ENCODE measurements at regions not wholly inside any gene's neighbourhood (a gene's known extent, or its start where the extent isn't known, plus 50 kb on each side); places are given as distances from the start of the nearest gene placed in this dataset.
"Not testable (repeated sequence)": the region's sequence is repeated elsewhere in the genome, so short reads cannot be mapped to it uniquely, and the experiment has no call there.

DNA sequence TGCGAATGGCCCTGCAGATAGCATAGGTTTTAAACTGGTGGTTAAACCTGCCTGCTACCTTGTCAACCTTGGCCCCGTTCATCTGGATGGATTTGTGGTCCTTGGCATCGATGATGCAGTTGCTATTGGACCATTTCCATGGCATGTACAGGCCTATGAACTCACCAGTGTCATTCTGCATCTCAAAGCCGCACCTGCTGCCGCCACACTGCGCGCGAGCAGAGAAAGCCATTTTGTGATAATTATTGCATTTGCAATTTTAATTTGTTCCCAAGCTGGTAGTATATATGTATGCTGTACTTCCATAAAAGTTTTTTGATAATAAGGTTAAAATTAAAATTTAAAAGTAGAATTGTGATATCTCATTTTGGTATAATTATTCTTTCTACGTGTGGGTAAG lies 94.8 kb upstream of the UXS1 start:
- DNase-seq, result no peak

DNA sequence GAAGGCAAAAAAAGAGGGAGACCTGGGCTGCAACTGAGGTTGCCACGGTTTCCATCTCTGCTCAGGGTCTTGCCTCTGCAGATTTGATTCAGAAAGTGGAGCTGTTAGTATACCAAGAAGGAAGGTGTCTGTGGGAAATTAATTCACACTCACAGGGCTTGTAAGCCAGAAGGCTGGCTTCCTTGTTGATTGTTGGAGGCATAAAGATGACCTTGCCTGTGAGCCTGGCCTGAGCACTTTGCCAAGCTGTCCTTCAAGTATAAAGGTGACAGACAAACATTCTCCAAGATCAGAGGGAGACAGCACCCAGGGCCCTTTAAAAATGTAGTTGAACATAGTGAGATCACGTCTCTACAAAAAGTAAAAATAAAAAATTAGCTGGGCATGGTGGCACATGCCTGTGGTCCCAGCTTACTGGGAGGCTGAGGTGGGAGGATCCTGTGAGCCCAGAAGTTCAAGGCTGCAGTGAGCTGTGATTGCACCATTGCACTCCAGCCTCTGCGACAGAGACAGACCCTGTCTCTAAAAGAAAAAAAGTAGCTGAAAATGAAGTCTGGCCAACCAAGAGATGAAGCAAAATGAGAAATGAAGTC lies 91.2 kb upstream of the UXS1 start:
- no peak for DNase-seq

DNA sequence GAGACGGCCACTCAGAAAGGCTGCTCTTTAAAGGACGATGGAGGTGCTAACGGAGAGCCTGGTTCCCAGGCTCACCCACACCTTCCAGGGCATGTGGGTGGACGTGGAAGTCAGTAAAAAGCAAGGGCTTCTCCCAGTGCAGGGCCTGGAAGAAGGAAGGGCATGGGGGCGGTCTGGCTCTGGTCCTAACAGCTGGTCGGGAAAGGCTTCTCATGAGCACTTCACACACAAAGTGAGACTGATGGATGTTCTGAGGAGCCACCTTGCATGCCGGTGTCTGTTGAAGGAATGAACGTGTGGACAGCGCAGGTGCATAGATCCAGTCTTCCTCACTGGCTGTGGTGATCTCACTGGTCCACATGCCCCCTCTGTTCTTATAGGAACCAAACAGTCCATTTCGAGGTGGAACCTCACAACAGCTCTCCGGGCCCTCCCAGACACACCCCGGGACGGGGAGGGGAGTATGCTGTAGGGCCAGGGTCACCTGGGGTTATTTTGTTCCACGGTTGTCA lies 90.6 kb upstream of the UXS1 start:
- no peak for DNase-seq

DNA sequence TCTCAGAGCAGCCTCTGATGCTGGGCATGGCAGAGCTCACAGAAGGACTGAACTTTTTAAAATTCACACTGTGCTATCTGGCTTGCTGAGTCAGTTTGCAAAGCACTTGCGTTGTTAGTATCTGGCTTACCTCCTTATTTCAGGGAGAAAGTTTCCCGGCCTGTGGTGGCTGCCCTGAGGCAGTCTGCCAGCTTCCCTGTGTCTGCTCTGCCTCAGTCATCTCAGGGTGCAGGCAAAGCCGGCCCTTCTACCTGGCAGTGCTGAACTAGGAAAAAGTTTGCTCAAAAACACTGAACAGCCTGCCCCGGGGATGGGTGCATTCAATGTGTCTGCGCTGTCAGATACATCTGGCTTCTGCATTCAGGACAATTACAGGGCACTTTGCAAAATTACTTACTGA lies 90.2 kb upstream of the UXS1 start:
- no peak for DNase-seq

DNA sequence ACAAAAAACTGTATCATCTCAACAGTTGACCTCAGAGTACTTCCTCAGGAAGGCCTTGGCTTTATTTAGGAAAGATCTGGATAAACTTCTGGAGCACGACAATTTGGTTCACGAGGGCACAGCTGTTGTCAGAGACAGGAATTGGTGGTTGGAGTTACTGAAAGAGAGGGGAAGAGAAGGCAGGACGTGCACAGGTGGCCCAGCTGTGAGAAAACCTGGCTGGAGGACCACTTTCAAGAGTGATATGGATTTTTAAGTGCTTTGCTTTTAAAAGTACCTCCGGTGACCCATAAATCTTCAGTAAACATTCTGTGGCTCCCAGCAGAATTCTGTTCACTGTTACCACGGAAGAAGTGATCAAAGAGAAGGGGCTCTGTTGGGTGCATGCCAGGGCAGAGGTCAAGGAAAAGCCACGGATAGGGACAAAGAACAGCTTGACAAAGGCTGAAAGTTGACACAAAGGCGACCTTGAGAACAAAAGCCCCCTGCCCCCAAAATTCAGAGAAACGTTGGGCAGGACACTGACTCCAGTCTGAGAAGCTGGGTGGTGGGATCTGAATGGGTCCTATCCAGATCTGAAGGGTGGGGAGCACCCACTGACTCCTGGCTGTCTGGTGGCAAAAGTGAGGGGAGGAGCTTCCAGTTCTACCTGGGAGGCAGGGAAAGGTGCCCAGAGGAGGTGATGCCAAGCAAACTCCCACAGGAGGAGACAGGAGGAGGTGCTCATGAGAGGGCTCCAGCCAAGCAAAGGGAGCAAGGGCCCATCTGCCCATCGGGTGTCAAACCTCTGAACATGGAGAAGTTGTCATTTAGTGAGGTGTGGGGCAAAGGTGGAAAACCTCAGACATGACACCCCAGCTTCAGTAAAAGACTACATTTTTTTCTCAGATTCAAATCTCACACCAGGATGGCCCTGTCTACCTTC lies 89.4 kb upstream of the UXS1 start:
- not testable (repeated sequence) for DNase-seq

DNA sequence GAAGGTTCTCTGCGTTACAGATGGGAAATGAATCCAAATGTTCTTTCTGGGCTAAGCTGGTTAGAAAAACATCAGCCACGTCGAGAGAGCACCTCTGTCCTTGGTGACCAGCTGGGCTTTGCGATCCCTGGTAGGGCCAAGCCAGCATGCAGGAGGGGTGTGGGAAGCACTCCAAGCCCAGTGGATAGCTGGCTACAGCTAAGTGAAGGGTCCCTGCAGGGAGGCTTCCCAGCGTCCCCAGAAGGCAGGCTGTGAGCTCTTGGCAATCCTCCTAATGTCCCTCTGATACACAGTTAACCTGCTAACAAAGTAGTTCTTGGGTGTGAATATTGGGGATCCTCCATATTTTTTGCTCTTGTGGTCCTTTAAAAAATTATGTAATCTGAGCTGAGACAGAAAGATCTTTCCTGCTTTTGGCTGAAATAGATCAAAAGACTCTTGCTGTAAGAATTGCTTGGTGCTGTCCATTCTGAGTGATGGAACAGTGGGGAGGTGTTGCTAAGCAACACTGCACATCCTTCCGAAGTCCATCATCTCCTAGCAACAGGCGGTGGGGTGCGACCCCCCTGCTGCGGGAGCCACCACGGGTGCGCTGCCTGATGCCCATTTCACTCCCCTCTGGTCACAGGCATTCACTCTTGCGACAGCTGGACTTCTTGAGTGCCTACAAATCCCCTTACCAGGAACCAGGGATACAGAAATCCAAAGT lies 88.5 kb upstream of the UXS1 start:
- no peak for DNase-seq

DNA sequence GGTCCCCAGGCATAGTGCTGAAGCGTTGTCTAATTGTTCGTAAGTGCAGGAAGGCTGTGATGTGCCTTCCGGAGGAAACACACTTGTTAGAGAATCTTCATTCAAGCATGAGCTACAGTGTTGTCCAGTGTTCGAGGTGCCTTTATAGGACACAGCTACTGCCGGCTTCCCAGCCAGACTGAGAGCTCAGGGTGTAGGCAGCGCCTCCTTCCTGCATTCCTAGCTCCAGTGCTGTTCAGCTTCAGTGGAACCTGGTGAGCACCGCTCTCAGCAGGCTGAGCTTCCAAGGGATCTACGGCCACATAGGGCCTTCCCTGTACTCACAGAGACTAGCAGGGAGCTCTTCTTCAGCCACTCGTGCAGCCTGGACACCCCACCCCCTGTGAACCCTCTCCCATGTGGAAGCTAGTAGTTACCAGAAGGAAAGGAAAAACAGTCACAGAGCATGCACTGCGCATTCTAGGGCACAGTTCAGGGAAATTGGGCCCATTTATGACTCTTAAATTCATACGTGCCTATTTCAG lies 87.9 kb upstream of the UXS1 start:
- DNase-seq, result not testable (repeated sequence)

DNA sequence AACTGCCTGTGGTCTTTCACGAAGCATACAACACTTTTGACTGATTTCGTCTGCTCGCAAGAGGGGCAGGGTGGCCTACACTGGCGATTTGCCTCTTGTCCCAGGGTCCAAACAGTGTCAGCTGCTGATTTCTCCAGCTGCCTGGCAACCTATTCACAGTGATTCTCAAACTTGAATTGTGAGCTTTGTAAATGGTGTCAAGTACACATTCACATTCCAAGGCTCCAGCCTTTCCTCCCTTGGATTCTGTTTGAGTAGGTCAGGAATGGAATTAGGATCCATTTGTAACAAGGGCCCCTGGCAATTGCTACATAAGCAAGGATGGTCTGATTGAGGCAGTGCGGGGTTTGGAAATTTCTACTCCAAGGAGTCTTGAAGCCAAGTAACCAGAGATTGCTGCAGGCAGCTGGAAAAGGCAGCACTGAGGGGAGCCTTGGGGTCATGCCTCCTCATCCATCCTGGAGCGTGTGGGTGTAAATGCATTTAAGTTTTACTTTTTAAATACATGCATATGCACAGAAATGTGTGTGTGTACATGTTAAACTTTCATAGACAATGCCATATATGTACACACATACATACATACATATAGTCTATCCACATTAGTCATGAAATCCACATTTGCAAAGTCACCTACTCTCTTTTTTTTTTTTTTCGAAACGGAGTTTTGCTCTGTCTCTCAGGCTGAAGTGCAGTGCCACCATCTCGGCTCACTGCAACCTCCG lies 86.8 kb upstream of the UXS1 start:
- DNase-seq, result no peak

DNA sequence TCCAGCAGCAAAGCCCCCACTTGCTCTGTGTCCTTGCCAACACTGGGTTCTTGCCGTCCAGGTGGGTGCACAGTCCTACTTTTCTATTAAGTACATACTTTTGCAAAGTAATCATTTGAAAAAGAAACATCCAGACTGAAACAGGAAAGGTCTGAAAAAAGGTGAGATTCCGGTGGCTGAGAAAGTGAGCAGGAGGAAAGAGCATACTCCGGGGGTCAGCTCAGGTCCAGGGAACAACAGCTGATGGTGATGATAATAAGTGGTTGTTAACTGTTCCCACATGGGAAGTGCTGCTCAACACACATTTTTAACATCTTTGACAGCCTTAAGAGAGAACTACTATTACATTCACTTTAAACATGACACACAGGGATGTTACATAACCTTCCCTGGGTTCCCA lies 86.1 kb upstream of the UXS1 start:
- no peak for DNase-seq

DNA sequence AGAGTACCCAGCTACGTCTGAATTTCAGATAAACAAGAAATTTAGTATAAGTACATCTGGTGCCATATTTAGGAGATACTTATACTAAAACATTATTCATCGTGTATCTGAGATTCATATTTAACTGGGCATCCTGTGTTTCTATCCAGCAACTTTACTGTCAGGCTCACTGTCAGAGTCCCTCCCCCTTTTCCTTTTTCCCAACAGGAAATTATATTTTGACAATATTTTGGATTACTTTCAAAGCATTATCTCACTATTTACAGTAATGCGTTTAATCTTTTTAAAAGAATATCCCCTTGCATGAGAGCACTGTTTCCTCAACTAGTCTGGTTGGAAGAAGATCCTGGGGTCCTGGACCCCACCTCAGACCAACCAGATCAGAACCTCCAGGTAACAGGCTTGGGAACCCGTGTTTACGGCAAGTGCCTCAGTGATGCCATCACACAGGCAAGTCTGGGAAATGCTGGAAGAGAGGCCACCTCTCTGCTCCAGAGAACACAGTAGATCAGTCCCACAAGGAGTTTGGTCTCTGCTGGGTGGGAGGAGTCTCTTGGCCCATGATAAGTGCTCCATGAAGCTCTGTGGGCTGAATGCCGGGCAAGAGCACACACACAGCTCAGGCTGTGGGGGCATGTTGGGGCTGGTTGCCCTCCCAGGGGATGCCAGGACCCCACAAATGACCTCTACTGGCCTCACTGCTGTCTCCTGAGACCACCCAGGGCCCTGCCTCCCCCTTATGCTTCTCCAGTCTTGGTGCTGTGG lies 84.2 kb upstream of the UXS1 start:
- no peak for DNase-seq

DNA sequence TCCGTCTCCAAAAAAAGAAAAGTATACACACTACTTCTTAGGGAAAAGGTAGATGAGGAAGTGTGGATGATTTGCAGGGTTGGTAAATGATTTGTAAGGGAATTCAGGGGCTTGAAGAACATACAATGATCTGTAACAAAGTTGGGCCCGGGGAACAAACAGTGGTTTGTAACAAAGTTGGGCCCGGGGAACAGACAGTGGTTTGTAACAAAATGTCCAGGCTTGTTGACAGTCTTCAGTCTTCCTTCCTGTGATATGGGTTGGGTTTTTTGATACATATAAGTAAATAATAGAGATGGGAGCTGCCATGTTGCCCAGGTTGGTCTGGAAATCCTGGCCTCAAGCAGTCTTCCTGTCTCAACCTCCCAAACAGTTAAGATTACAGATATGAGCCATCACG lies 83.3 kb upstream of the UXS1 start:
- DNase-seq, result no peak

DNA sequence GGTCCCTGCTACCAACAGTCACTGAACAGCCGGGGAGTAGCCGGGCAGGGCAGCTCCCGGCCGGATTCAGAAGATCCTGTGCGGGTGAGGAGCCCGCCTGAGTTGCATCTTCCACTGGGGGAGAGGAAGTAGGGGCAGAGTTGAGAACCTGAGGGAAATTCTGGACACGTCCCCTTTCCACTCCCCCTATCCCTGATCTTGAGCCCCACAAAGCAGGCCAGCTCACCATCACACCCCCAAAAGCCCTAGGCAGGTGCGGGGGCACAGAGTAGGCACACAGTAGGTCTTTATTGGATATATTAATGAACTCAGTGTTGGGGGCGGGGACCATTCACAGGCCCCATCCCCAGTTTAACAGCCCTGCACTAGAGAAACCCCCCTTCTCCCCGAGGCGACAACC lies 81.9 kb upstream of the UXS1 start:
- DNase-seq, result no peak

DNA sequence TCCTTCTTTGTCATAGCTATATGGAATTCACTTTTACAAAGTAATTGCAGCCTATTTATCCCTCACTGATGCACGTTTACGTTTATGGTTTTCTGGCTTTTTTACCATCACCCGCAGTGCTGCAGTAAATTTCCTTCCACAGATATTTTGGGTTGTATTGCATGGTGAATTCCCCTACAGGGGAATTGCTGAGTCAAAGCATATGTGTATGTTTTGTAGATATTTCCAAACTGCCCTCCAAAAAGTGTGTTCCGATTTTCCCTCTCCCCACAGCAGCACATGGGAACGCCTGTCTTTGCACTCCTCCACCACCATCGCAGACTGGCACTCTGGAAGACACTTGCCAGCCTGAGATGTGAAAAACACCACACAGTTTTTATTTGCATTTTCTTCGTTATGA lies 80.6 kb upstream of the UXS1 start:
- no peak for DNase-seq

DNA sequence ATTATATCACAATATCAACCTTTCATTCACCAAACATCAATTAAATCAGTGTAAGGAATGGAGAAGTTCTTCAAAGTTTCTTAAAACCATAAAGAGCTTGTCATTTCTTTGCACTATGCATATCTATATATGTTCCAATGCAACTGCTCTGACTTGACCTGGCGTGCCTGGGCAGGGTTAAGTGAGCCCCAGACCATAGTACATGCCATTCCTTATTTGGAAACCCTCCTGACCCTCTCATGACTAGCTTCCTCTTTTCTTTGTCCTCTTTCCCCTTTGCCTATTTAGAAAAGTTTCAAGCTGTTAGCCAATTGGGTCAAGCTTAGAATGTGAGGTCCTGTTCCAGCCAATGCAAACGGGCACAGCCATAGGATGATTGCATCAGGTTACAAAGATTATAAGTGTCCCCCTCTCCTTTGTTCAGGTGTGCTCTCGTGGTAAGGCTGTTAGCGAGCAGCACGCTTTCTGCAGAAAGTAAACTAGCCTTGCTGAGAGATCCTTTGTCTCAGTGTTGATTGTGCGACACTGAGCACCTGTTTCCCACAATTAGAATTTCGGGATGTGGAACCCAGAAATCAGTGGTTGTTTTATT lies 78.2 kb upstream of the UXS1 start:
- DNase-seq, result no peak

DNA sequence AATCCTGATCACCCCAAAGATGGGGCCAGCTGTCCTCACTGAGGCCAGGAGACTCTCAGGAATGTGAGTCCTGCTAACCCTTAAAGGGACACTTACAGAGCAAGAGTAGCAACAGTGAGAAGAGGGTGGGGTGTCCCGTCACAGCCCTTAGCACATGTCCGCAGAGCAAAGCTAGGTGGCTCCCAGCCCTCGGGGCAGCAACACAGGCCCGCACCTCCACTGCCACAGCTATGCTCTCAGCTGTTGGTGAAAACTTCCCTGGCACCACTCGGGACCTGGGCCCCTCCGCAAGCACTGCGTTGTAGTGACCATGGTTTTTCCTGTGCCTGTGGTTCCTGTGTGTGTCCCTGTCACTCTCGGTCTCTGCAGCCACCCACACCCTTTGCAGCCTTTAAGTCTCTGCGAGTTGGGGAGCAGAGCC lies 76.4 kb upstream of the UXS1 start:
- DNase-seq, result no peak

DNA sequence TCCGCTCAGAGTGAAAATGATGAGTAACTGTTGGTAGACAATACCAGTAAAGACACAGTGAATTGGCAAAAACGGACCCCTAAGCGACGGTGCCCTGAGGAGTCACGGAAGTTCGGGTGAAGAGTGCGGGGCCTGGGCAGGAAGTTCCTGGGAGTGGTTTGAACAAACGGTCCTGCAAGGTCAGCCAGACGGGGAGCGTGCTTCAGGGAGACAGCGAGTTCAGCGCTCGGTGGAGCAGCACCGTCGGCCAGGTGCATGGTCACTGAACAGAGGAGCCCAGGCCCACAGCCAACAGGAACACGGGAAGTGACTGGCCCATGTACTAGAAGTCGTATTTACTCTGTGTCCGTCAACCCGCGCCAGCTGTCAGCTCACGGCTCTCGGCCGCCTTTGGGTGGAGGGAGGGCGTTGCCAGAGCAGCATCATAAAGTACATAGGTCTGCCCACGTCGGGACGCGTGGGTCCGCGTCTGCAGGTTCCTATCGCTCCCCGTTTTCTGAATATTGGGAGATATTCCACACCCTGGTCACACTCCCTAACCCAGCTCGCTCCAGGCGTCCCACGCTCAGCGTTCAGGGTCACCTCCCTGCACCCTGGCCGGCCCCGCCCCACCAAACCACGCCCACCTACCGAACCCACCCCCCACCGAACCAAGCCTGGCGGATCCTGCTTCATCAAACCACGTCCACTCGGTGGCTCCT lies 75.6 kb upstream of the UXS1 start:
- DNase-seq, result peak; percentile 57

DNA sequence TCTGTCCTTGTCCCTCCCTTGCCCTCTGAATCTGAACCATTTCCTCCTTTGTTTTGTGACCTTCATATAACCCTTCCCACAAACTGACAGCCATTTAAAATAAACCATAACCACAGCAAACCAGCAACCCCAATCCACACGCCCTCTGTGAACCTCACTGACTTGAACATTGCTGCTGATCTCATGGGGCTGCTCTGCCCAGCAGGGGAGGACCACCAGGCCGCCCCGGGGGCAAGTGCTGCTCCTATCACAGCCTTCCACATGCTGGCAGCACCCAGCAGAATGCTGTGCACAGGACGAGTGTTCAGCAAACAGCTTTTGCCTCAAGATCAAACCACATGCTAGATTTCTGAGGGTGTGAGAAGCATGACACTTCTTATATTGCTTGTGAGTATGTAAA lies 73.9 kb upstream of the UXS1 start:
- DNase-seq, result no peak

DNA sequence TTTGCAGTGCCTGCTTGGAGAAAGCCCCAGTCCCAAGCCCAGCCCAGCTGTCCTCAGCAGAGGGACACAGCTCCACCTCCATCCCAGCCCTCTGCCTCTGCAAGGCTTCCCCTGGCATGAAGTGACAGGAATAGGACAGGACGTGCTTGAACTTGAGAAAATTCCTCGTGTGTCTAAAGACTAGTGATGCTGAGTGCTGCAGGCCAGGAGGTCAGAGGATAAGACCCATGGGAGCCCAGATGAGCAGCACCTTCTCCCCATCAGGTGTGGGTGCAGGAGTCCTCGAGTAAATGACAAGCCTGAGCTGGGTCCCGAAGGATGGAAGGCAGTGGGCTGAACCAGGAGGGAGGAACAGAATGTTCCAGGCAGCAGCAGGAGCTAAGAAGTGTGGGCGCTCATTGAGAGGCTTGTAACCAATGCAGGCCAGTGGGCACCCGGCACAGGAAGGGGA lies 67.8 kb upstream of the UXS1 start:
- DNase-seq, result no peak

DNA sequence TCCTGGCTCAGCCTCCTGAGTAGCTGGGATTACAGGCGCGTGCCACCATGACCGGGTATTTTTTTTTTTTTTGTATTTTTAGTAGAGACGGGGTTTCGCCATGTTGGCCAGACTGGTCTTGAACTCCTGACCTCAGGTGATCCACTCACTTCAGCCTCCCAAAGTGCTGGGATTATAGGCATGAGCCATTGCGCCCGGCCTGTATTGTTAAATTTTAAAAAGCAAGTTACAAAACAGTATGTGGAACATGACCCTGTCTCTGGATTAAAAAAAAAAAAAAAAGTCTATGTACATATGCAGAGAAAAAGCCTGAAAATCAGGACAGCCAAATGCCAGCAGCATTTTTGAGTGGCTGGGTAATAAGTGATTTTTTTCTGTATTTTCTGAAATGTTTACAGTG lies 64.8 kb upstream of the UXS1 start:
- DNase-seq, result not testable (repeated sequence)

DNA sequence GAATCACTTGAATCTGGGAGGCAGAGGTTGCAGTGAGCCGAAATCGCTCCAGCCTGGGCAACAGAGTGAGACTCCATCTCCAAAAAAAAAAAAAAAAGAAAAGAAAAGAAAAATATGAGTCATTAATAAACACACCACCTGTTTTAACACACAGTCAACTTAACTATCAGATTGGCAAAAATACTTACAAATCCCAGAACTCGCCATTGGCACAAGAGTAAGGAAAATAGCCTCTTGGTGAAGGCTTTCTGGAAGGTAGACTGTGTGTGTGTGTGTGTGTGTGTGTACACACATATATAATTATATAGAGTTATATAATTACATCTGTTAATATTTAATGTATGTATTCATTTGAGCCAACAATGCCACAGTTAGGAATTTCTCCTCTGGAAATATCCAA lies 63.7 kb upstream of the UXS1 start:
- DNase-seq, result no peak

DNA sequence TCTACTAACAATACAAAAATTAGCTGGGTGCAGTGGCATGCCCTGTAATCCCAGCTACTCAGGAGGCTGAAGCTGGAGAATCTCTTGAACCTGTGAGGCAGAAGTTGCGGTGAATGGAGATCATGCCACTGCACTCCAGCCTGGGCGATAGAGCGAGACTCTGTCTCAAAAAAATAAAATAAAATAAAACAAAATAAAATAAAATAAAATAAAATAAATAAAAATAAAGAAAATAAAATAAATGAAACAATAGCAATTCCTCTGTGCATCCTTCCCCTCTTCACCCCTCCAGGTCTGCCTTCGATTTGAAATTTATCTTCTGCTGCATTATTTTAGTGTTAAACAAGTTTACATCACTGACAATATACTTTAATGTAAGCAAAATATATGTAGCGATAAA lies 63.0 kb upstream of the UXS1 start:
- DNase-seq, result no peak

Measured in NCI-H82 (cell line).